ENCODE measurements at regions not wholly inside any gene's neighbourhood (a gene's known extent, or its start where the extent isn't known, plus 50 kb on each side); places are given as distances from the start of the nearest gene placed in this dataset.
"Not testable (repeated sequence)": the region's sequence is repeated elsewhere in the genome, so short reads cannot be mapped to it uniquely, and the experiment has no call there.

- DNase-seq: no peak
These were observed 560.8 kb downstream of the POM121L12 start for GRCh38 chr7:53596230-53596629.

GRCh38 chr7:53600296-53600695 is 564.9 kb downstream of the POM121L12 start:
- DNase-seq: no peak

- no peak for DNase-seq
These were observed 567.5 kb downstream of the POM121L12 start for GRCh38 chr7:53602817-53603418.

- DNase-seq: no peak
These were observed 568.0 kb downstream of the POM121L12 start for GRCh38 chr7:53603461-53603860.

GRCh38 chr7:53604201-53604600 is 568.8 kb downstream of the POM121L12 start:
- DNase-seq: no peak

- DNase-seq: no peak
These were observed 572.5 kb downstream of the POM121L12 start for GRCh38 chr7:53607961-53608360.

- DNase-seq: no peak
These were observed 573.8 kb downstream of the POM121L12 start for GRCh38 chr7:53609185-53609584.

- no peak for DNase-seq
These were observed 575.6 kb downstream of the POM121L12 start for GRCh38 chr7:53611043-53611442.

GRCh38 chr7:53624356-53624755 is 588.9 kb downstream of the POM121L12 start:
- DNase-seq: no peak

GRCh38 chr7:53628775-53629174 is 593.3 kb downstream of the POM121L12 start:
- no peak for DNase-seq

GRCh38 chr7:53635251-53635650 is 599.8 kb downstream of the POM121L12 start:
- not testable (repeated sequence) for DNase-seq

GRCh38 chr7:53638517-53638916 is 603.1 kb downstream of the POM121L12 start:
- no peak for DNase-seq

GRCh38 chr7:53641091-53641490 is 605.7 kb downstream of the POM121L12 start:
- DNase-seq: no peak

- no peak for DNase-seq
These were observed 606.9 kb downstream of the POM121L12 start for GRCh38 chr7:53642361-53642760.

- no peak for DNase-seq
These were observed 607.4 kb downstream of the POM121L12 start for GRCh38 chr7:53642866-53643265.

GRCh38 chr7:53656881-53657280 is 621.4 kb downstream of the POM121L12 start:
- DNase-seq: no peak

GRCh38 chr7:53657586-53657985 is 622.2 kb downstream of the POM121L12 start:
- DNase-seq: no peak

- DNase-seq: no peak
These were observed 623.5 kb downstream of the POM121L12 start for GRCh38 chr7:53658951-53659350.

GRCh38 chr7:53661645-53662217 is 626.3 kb downstream of the POM121L12 start:
- DNase-seq: no peak

GRCh38 chr7:53672681-53673080 is 637.2 kb downstream of the POM121L12 start:
- no peak for DNase-seq

GRCh38 chr7:53675835-53676234 is 640.4 kb downstream of the POM121L12 start:
- DNase-seq: no peak

- no peak for DNase-seq
These were observed 649.3 kb downstream of the POM121L12 start for GRCh38 chr7:53684693-53685092.

GRCh38 chr7:53690411-53690810 is 655.0 kb downstream of the POM121L12 start:
- DNase-seq: no peak

- DNase-seq: no peak
These were observed 662.5 kb downstream of the POM121L12 start for GRCh38 chr7:53697913-53698312.

- DNase-seq: no peak
These were observed 663.9 kb downstream of the POM121L12 start for GRCh38 chr7:53699215-53699837.
